ENCODE measurements at regions not wholly inside any gene's neighbourhood (a gene's known extent, or its start where the extent isn't known, plus 50 kb on each side); places are given as distances from the start of the nearest gene placed in this dataset.

DNA sequence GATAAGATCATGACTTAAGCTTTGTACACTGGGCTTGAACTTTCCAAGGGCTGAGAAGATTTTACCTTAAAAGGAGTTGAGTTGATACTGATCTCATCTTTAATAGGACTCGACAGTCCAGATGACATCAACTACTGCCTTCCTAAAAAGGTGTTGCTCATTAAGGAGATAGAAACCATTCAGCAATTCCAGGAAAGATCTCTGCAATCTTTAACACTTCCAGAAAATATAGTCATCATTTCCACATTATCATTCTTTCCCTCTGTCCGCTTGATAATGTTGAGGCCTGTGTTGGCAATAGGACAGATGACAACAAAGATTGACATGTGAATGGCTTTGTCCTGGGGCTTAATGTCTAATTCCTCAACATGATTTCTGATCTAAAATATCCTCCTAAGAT, 145.4 kb upstream of the C1orf21 start:
- H3K36me3 Mint-ChIP-seq (ENCODE audit: low read depth): no peaks in the 10 kb centered on the region
- no peak for TF ChIP-seq CTCF (conservative IDR thresholded peaks at IDR 0.05)
- no peaks in the 10 kb centered on the region for H3K4me1 Mint-ChIP-seq
- H3K4me3 Mint-ChIP-seq: no peak overlapping the region
- peaks cover 3% of the 10 kb centered on the region for H3K9me3 Mint-ChIP-seq
- DNase-seq (ENCODE audit: low read depth, low spot score): no peak
- H3K27ac Mint-ChIP-seq (ENCODE audit: unreplicated experiment): no peak overlapping the region
- H3K27me3 Mint-ChIP-seq (ENCODE audit: low read depth): no peaks in the 10 kb centered on the region

DNA sequence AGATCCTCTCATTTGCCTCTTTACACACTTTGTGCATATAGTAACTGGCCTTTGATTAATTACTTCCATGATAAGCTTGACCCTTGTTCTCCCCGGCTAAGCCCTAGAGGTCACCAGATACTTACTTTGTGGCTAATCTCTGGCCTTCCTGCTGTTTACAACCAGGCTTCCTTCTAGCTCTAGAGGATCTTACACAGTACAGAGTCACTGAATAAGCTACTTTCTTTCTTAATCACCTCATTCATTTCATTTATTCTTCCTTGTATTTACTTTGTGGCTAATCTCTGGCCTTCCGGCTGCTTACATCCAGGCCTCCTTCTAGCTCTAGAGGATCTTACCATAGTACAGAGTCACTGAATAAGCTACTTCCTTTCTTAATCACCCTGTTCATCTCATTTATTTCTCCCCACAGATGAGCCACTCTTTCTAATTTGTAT, 144.3 kb upstream of the C1orf21 start:
- peaks cover 3% of the 10 kb centered on the region for H3K9me3 Mint-ChIP-seq
- H3K4me1 Mint-ChIP-seq: no peaks in the 10 kb centered on the region
- no peaks in the 10 kb centered on the region for H3K36me3 Mint-ChIP-seq (ENCODE audit: low read depth)
- H3K27me3 Mint-ChIP-seq (ENCODE audit: low read depth): no peaks in the 10 kb centered on the region
- H3K4me3 Mint-ChIP-seq: no peak overlapping the region
- no peak for TF ChIP-seq CTCF (conservative IDR thresholded peaks at IDR 0.05)
- no peak for DNase-seq (ENCODE audit: low read depth, low spot score)
- no peak overlapping the region for H3K27ac Mint-ChIP-seq (ENCODE audit: unreplicated experiment)

DNA sequence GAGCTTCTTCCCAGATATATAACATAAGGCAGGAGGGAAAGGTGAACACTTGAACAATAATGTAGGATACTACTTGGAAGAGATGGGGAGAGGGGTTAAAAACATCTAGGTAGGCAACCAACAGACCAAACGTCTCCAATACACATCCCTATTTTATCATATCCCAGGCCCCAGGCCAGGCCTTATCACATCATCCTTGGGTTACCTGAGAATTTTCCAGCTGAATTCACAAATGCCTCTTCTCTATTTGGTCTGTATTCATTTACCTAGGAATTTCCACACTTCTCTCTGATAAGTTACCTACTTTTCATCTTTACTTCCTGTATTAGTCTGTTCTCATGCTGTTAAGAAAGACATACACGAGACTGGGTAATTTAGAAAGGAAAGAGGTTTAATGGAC, 141.9 kb upstream of the C1orf21 start:
- no peak for TF ChIP-seq CTCF (conservative IDR thresholded peaks at IDR 0.05)
- no peak for DNase-seq (ENCODE audit: low read depth, low spot score)
- peaks cover 3% of the 10 kb centered on the region for H3K9me3 Mint-ChIP-seq
- no peaks in the 10 kb centered on the region for H3K27me3 Mint-ChIP-seq (ENCODE audit: low read depth)
- H3K4me1 Mint-ChIP-seq: no peaks in the 10 kb centered on the region
- no peaks in the 10 kb centered on the region for H3K36me3 Mint-ChIP-seq (ENCODE audit: low read depth)
- no peak overlapping the region for H3K4me3 Mint-ChIP-seq
- H3K27ac Mint-ChIP-seq (ENCODE audit: unreplicated experiment): no peak overlapping the region

DNA sequence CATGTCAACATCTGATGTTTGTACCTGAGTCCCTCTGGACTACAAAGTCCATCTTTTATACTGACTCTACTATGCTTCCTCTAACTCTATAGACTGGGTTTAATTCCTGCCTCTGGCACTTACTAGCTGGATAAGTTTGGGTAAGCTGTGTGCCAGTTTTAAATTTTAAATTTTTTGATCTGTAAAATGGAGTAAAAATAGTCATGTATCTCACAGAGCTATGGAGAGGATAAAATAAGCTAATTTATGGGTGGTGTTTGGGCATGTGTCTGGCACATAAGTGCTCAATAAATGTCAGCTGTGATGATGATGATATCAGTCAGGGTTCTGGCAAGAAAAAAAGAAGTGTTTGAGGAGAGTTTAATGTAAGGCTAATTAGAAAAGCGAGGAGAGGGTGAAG, 139.2 kb upstream of the C1orf21 start:
- Mint-ChIP-seq H3K4me3 (no peak overlapping the region), H3K27me3 (ENCODE audit: low read depth) (peaks cover 2% of the 10 kb centered on the region), H3K27ac (ENCODE audit: unreplicated experiment) (no peak overlapping the region), H3K36me3 (ENCODE audit: low read depth) (no peaks in the 10 kb centered on the region), H3K9me3 (peaks cover 3% of the 10 kb centered on the region), H3K4me1 (no peaks in the 10 kb centered on the region)
- no peak for TF ChIP-seq CTCF (conservative IDR thresholded peaks at IDR 0.05)
- no peak for DNase-seq (ENCODE audit: low read depth, low spot score)

- H3K27me3 Mint-ChIP-seq (ENCODE audit: low read depth): peaks cover 2% of the 10 kb centered on the region
- no peak for DNase-seq (ENCODE audit: low read depth, low spot score)
- no peak overlapping the region for H3K4me3 Mint-ChIP-seq
Observed at GRCh38 chr1:184253921-184254320, 132.9 kb upstream of the C1orf21 start.

More at GRCh38 chr1:184253921-184254320, 132.9 kb upstream of the C1orf21 start:
- no peak for TF ChIP-seq CTCF (conservative IDR thresholded peaks at IDR 0.05)
- Mint-ChIP-seq H3K4me1 (no peaks in the 10 kb centered on the region), H3K36me3 (ENCODE audit: low read depth) (no peaks in the 10 kb centered on the region), H3K9me3 (no peaks in the 10 kb centered on the region), H3K27ac (ENCODE audit: unreplicated experiment) (no peak overlapping the region)
